ENCODE measurements at regions not wholly inside any gene's neighbourhood (a gene's known extent, or its start where the extent isn't known, plus 50 kb on each side); places are given as distances from the start of the nearest gene placed in this dataset.

GRCh38 chr10:130351466-130352290 lies 215.5 kb downstream of the GLRX3 start:
- H3K9me3 ChIP-seq (ENCODE audit: control insufficient read depth in 4 of 4, insufficient read depth in 3 of 4, low read length in 3 of 4), result peaks cover 0 to 6% (median 2%) of the 10 kb centered on the region in 4 donors
- DNase-seq, result no peak
- H3K27ac ChIP-seq (ENCODE audit: low read depth in 1 of 2, low read length in 1 of 2), result no peak overlapping the region
- ATAC-seq (ENCODE audit: insufficient read depth, low FRiP score), result no peak
- no peak overlapping the region for H3K4me3 ChIP-seq
- no peaks in the 10 kb centered on the region for H3K36me3 ChIP-seq (ENCODE audit: control insufficient read depth in 4 of 4, insufficient read depth in 4 of 4, low read length in 4 of 4)
- H3K4me1 ChIP-seq (ENCODE audit: control insufficient read depth in 5 of 5, insufficient read depth in 5 of 5, low read length in 5 of 5), result no peaks in the 10 kb centered on the region
- peaks cover 0 to 2% (median 0%) of the 10 kb centered on the region in 3 donors for H3K27me3 ChIP-seq (ENCODE audit: control insufficient read depth in 3 of 3, insufficient read depth in 3 of 3, low read length in 2 of 3)
- H3K9ac ChIP-seq (ENCODE audit: insufficient read depth in 1 of 2, low read length in 2 of 2), result no peak overlapping the region
- WGBS, 2 donors, result 85 to 88% methylated on average over 17 of the region's 17 CpGs
- no peak for TF ChIP-seq CTCF (IDR thresholded peaks at IDR 0.05; ENCODE audit: control extremely low read depth, extremely low read depth)

- DNase-seq, result no peak
- no peaks in the 10 kb centered on the region for H3K36me3 ChIP-seq (ENCODE audit: control insufficient read depth in 4 of 4, insufficient read depth in 4 of 4, low read length in 4 of 4)
- H3K27ac ChIP-seq (ENCODE audit: low read depth in 1 of 2, low read length in 1 of 2), result no peak overlapping the region
- H3K9ac ChIP-seq (ENCODE audit: insufficient read depth in 1 of 2, low read length in 2 of 2), result no peak overlapping the region
- ATAC-seq (ENCODE audit: insufficient read depth, low FRiP score), result no peak
- peaks cover 0 to 6% (median 0%) of the 10 kb centered on the region in 4 donors for H3K9me3 ChIP-seq (ENCODE audit: control insufficient read depth in 4 of 4, insufficient read depth in 3 of 4, low read length in 3 of 4)
- TF ChIP-seq CTCF (IDR thresholded peaks at IDR 0.05; ENCODE audit: control extremely low read depth, extremely low read depth), result no peak
- no peaks in the 10 kb centered on the region for H3K4me1 ChIP-seq (ENCODE audit: control insufficient read depth in 5 of 5, insufficient read depth in 5 of 5, low read length in 5 of 5)
- no peak overlapping the region for H3K4me3 ChIP-seq
- peaks cover 0 to 2% (median 0%) of the 10 kb centered on the region in 3 donors for H3K27me3 ChIP-seq (ENCODE audit: control insufficient read depth in 3 of 3, insufficient read depth in 3 of 3, low read length in 2 of 3)
- 50 to 62% methylated on average over 9 of the region's 9 CpGs for WGBS, 2 donors
Observed at GRCh38 chr10:130352291-130352645, 216.1 kb downstream of the GLRX3 start.

- Histone ChIP-seq H3K9me3 (ENCODE audit: control insufficient read depth in 4 of 4, insufficient read depth in 3 of 4, low read length in 3 of 4) (peaks cover 0 to 6% (median 0%) of the 10 kb centered on the region in 4 donors), H3K36me3 (ENCODE audit: control insufficient read depth in 4 of 4, insufficient read depth in 4 of 4, low read length in 4 of 4) (no peaks in the 10 kb centered on the region), H3K27ac (ENCODE audit: low read depth in 1 of 2, low read length in 1 of 2) (no peak overlapping the region), H3K4me3 (no peak overlapping the region), H3K27me3 (ENCODE audit: control insufficient read depth in 3 of 3, insufficient read depth in 3 of 3, low read length in 2 of 3) (no peaks in the 10 kb centered on the region), H3K9ac (ENCODE audit: insufficient read depth in 1 of 2, low read length in 2 of 2) (no peak overlapping the region), H3K4me1 (ENCODE audit: control insufficient read depth in 5 of 5, insufficient read depth in 5 of 5, low read length in 5 of 5) (no peaks in the 10 kb centered on the region)
- 83 to 86% methylated on average over 10 of the region's 10 CpGs for WGBS, 2 donors
- ATAC-seq (ENCODE audit: insufficient read depth, low FRiP score), result no peak
- TF ChIP-seq CTCF (IDR thresholded peaks at IDR 0.05; ENCODE audit: control extremely low read depth, extremely low read depth), result no peak
- no peak for DNase-seq
Observed at GRCh38 chr10:130353928-130354572, 217.9 kb downstream of the GLRX3 start.
